ENCODE measurements at regions not wholly inside any gene's neighbourhood (a gene's known extent, or its start where the extent isn't known, plus 50 kb on each side); places are given as distances from the start of the nearest gene placed in this dataset.

DNA sequence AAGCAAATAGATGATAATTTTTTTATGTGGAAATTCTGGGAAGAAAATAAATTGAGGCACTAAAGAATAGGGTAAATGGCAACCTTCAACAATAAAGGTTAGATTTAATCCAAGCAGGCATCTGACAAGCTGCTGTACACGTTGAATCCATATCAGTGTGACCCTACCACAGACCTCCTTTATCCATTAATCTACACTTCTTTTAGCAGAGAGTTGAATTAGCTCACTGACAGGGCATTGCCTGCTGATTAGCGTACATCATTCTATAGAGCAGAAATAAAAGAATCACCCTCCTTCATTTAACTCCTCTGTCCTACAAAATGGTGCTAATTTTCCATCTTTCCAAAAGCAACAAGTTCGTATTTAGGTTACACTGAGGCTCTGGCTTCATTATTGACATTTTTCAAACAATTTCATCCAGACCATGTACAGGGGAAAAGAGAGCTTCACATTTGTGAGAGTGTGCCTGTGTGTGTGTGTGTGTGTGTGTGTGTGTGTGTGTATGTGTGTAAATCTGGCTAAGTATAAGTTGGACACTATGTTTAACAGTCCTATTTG lies 356.0 kb downstream of the TFEC start:
- CTCF ChIA-PET, result no interaction called here
- no peak overlapping the region for H3K4me3 Mint-ChIP-seq
- no peaks in the 10 kb centered on the region for H3K27me3 Mint-ChIP-seq
- H3K4me1 Mint-ChIP-seq, result no peaks in the 10 kb centered on the region
- no peak for DNase-seq
- no peaks in the 10 kb centered on the region for H3K36me3 Mint-ChIP-seq
- no peak overlapping the region for H3K27ac Mint-ChIP-seq
- no peaks in the 10 kb centered on the region for H3K9me3 Mint-ChIP-seq

DNA sequence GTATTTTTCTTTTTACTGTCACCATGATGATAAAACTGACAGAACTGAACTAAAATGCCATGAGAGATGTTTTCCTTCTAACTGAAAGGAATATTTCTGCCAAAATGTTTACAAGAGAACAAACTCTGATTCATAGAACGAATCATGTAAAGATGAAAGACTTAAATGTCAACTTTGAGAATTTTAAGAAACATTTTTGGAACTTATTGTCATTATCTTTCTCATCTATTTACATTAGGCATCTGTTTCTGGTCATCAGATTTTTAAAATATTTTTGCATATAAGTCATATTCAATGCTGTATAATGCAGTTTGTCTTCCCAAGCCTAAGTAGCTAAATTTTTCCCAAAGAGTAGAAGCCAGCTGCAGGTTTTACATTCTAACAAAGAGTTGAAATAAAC lies 358.5 kb downstream of the TFEC start:
- no peak for DNase-seq
- CTCF ChIA-PET, result no interaction called here

DNA sequence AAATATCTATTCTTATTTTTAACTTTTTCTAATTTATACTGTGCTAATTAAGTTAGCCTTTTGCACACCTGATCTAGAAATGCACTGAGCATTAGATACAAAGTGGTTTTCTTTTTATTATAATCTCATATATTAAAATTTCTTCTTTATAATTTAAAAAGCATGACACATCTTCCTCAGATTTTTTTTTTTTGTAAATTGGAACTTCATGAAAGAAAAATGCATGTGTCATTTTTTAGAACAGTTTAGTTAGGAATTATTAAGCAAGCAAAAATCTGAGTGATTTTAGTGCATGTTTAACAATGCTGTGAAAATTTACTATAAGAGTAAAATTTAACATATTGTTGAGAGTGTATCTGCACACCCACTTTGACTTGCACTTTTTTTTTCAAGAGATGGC lies 367.9 kb downstream of the TFEC start:
- no peak for DNase-seq
- Mint-ChIP-seq H3K27ac (no peak overlapping the region), H3K9me3 (no peaks in the 10 kb centered on the region), H3K36me3 (no peaks in the 10 kb centered on the region), H3K4me3 (no peak overlapping the region), H3K27me3 (no peaks in the 10 kb centered on the region), H3K4me1 (no peaks in the 10 kb centered on the region)
- CTCF ChIA-PET, result no interaction called here

More for the DNA sequence above, 358.5 kb downstream of the TFEC start:
- H3K27ac Mint-ChIP-seq, result no peak overlapping the region
- H3K4me1 Mint-ChIP-seq, result no peaks in the 10 kb centered on the region
- no peaks in the 10 kb centered on the region for H3K36me3 Mint-ChIP-seq
- no peak overlapping the region for H3K4me3 Mint-ChIP-seq
- no peaks in the 10 kb centered on the region for H3K27me3 Mint-ChIP-seq
- no peaks in the 10 kb centered on the region for H3K9me3 Mint-ChIP-seq

DNA sequence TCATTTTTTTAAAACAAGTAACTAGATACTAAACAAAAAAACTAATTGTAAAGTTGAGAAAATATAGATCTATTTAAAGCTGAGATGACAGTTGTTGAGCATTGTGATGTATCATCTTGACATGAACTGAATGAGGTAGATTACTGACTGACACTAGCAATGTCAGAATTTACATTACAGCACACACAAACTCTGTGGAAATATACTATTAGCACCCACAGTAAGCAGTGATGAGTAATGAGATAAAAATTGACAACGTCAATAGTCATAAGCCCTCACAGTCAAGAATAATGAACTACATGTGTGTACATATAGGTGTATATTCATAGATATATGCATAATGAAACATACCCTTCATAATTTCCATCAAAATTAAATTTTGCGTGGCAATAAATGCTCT lies 368.4 kb downstream of the TFEC start:
- no peaks in the 10 kb centered on the region for H3K27me3 Mint-ChIP-seq
- H3K36me3 Mint-ChIP-seq, result no peaks in the 10 kb centered on the region
- CTCF ChIA-PET, result no interaction called here
- no peaks in the 10 kb centered on the region for H3K4me1 Mint-ChIP-seq
- no peak overlapping the region for H3K4me3 Mint-ChIP-seq
- no peak for DNase-seq
- no peaks in the 10 kb centered on the region for H3K9me3 Mint-ChIP-seq
- no peak overlapping the region for H3K27ac Mint-ChIP-seq

DNA sequence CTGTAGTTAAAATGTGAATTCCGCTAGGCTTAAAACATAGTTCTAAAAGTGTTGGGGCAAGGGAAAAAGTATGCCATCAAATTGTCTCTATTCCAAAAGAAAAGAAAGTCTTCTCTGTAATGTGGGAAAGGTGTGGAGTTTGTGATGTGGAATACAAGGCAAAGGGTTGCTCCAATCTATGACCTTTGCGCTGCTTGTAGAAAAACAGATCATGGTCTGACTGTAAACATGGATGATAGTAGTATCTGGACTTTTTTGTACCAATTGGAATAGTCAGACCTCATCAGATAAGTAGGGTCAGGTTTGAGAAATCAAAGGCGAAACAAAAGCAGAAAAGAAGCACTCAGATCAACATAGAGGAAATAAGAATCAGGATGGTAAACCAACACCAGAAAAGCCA lies 372.3 kb downstream of the TFEC start:
- H3K9me3 Mint-ChIP-seq, result no peaks in the 10 kb centered on the region
- CTCF ChIA-PET, result no interaction called here
- H3K27me3 Mint-ChIP-seq, result no peaks in the 10 kb centered on the region
- DNase-seq, result no peak
- H3K4me3 Mint-ChIP-seq, result no peak overlapping the region
- H3K27ac Mint-ChIP-seq, result no peak overlapping the region
- no peaks in the 10 kb centered on the region for H3K4me1 Mint-ChIP-seq
- no peaks in the 10 kb centered on the region for H3K36me3 Mint-ChIP-seq

DNA sequence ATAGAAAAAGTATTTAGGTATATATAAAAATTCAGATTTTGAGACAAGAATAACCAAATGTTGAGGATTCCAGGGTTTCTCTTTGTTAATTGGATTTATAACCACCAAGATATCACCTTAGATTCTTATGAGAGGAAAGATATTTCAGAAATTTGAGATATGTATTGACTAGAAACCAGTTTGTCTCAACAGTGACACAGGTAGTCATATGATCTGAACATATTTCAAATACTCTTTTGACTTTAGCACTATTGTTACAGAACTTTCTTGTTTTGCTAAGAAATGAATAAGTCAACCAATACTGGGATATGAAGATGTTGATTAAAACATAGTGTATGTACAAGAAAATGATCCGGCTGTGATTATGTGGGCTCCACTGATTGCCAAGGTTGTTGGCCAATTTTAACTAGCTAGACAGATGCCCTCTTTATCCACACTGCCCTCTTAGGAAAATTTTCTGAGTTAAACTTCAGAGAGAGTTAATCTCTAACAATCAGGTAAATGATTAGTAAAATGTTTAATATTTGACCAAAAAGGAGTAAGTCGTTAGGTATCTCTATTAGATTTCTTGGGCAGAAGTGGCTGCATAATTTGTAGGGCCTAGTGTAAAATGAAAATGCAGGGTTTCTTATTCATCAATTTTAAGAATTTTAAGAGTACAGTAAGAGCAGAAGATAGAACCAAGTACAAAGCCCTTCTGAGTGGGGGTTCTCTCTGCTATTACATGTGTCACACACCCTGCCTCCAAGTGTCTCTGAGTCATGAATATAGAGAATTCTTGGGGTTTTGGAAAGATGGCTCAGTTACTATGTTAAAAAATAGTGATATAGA lies 376.0 kb downstream of the TFEC start:
- H3K36me3 Mint-ChIP-seq, result no peaks in the 10 kb centered on the region
- no peak for DNase-seq
- no peak overlapping the region for H3K4me3 Mint-ChIP-seq
- H3K4me1 Mint-ChIP-seq, result no peaks in the 10 kb centered on the region
- H3K9me3 Mint-ChIP-seq, result no peaks in the 10 kb centered on the region
- CTCF ChIA-PET, result no interaction called here
- no peak overlapping the region for H3K27ac Mint-ChIP-seq
- H3K27me3 Mint-ChIP-seq, result no peaks in the 10 kb centered on the region

DNA sequence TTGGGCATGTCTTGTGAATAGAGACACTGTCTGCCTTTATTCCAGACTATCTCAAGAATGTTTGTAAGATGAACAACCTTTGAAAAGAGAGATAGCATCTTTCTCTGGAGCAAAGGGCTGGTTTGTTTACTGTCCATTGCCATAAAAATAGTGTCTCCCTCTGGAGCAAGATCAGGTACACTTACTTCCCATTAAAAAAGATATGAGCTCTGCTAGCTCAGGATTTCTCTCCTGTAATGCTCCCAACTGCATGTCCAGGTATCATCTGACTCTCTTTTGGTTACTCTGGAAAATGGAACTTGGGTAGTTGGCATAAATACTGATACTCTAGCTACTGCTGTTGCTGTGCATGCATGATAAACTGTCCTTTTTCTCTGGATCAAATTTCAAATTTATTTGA lies 381.1 kb downstream of the TFEC start:
- CTCF ChIA-PET, result no interaction called here
- Mint-ChIP-seq H3K4me1 (no peaks in the 10 kb centered on the region), H3K27ac (no peak overlapping the region), H3K27me3 (no peaks in the 10 kb centered on the region), H3K4me3 (no peak overlapping the region), H3K36me3 (no peaks in the 10 kb centered on the region), H3K9me3 (no peaks in the 10 kb centered on the region)
- no peak for DNase-seq

DNA sequence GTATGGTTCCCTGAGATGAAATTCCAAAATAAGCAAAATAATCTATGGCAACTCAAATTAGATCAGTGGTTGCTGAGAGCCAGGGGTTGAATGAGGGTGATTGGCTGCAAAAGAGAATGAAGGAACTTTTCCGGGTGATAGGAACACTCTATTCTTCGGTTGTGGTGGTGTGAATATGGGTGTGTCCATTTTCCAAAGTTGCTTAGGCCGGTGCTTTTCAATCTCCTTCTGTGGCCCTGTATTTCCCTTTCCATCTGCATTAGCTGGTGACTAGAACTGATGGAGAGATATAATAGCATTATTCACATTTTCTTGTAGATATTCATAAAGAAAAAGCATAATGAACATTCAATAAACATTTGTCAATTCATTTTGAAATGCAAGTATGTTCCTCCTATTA lies 382.9 kb downstream of the TFEC start:
- Mint-ChIP-seq H3K4me3 (no peak overlapping the region), H3K9me3 (no peaks in the 10 kb centered on the region), H3K36me3 (no peaks in the 10 kb centered on the region), H3K27ac (no peak overlapping the region), H3K27me3 (no peaks in the 10 kb centered on the region), H3K4me1 (no peaks in the 10 kb centered on the region)
- CTCF ChIA-PET, result no interaction called here
- DNase-seq, result no peak

DNA sequence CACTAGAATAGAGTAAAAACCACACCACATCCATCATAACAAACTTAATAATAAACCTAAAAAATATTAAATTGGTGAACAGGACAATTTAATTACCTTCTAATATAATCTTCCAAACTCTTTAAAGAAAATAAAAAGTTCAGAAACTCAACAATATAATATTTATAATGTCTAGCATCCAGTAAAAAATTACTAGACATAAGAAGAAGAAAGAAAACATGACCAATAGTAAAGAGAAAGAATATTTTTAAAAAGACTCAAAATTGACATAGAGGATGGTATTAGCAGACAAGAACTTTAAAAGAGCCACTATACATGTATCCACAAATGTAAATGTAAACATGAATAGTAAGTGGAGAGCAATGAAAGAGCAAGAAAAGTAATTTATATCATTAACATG lies 388.4 kb downstream of the TFEC start:
- Mint-ChIP-seq H3K4me1 (no peaks in the 10 kb centered on the region), H3K36me3 (no peaks in the 10 kb centered on the region), H3K27ac (no peak overlapping the region), H3K27me3 (no peaks in the 10 kb centered on the region), H3K9me3 (no peaks in the 10 kb centered on the region), H3K4me3 (no peak overlapping the region)
- no peak for DNase-seq
- CTCF ChIA-PET, result no interaction called here

DNA sequence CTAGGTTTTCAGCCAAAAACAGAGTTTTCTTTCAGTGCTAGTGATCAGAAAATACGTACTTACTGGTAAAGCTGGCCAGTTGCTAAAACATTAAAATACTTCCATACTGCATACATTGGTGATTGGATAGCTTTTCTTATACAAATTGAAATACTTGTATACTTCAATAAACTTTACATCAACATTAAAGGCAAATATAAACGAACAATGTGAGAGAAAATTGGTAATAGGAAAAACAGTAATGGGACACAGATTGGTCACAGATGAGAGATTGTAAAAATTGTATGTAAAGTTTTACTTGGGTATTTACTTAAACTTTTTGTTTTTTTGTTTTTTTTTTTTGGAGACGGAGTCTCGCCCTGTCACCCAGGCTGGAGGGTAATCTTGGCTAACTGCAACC lies 391.7 kb downstream of the TFEC start:
- H3K36me3 Mint-ChIP-seq, result no peaks in the 10 kb centered on the region
- H3K4me1 Mint-ChIP-seq, result no peaks in the 10 kb centered on the region
- H3K4me3 Mint-ChIP-seq, result no peak overlapping the region
- no peak for DNase-seq
- H3K27me3 Mint-ChIP-seq, result no peaks in the 10 kb centered on the region
- CTCF ChIA-PET, result no interaction called here
- H3K27ac Mint-ChIP-seq, result no peak overlapping the region
- H3K9me3 Mint-ChIP-seq, result no peaks in the 10 kb centered on the region

DNA sequence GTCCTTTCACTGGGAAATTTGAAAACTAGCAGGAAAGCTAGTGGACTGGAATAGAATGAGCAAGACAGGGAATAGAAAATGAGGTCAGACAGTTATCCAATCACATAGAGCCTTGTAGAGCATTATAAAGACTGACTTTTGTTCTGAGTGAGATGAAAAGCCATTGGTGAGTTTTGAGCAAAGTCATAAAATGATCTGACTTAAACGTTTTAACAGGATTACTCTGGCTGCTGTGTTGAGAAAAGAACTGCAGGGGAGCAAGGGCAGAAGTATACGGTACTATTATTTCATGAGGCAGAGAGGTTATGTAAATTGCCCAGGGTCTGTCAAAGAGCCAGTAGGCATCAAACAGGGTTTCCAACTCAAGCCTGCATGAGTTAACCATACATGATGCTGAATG lies 393.4 kb downstream of the TFEC start:
- Mint-ChIP-seq H3K36me3 (no peaks in the 10 kb centered on the region), H3K4me1 (no peaks in the 10 kb centered on the region), H3K9me3 (no peaks in the 10 kb centered on the region), H3K27ac (no peak overlapping the region), H3K4me3 (no peak overlapping the region), H3K27me3 (no peaks in the 10 kb centered on the region)
- DNase-seq, result no peak
- CTCF ChIA-PET, result no interaction called here

DNA sequence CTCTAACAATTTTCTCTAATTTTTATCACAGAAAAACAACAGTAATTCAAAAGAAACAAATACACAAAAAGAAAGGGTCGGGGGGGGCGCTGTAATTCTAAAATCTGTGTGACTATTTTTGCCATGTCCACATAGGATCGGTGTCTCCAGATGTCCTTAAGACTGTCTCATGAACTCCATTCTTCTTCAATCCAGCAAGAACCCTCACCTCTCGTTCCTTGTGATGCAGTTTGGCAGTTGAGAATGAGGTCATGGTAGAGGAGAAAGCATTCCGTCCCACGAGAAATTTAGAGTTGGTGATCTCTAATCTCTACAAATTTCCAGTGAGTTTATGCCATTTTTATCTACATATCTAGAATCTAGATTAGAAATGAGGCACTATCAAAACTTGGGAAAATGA lies 394.7 kb downstream of the TFEC start:
- H3K27ac Mint-ChIP-seq, result no peak overlapping the region
- no peaks in the 10 kb centered on the region for H3K4me1 Mint-ChIP-seq
- H3K27me3 Mint-ChIP-seq, result no peaks in the 10 kb centered on the region
- no peaks in the 10 kb centered on the region for H3K36me3 Mint-ChIP-seq
- CTCF ChIA-PET, result no interaction called here
- H3K4me3 Mint-ChIP-seq, result no peak overlapping the region
- DNase-seq, result no peak
- H3K9me3 Mint-ChIP-seq, result no peaks in the 10 kb centered on the region

DNA sequence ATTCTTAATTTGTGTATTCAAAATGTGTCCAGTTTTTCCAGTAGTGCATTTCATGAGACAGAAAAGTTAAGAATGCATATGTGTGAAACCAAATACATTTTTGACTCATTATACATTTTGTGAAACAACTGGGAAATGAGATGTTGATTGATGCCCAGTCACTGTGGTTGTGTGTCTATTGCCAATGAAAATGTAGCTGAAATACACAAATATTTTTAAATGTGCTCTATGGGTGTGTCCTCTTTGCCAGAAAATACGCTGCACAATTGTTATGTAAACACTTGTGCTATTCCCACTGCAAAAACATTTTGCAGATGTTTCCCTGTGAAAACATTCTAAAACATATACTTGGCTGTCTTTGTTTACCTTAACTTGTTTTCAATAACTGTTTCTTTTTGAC lies 395.2 kb downstream of the TFEC start:
- H3K4me1 Mint-ChIP-seq, result no peaks in the 10 kb centered on the region
- no peaks in the 10 kb centered on the region for H3K9me3 Mint-ChIP-seq
- CTCF ChIA-PET, result no interaction called here
- H3K27ac Mint-ChIP-seq, result no peak overlapping the region
- no peaks in the 10 kb centered on the region for H3K27me3 Mint-ChIP-seq
- H3K36me3 Mint-ChIP-seq, result no peaks in the 10 kb centered on the region
- no peak overlapping the region for H3K4me3 Mint-ChIP-seq
- DNase-seq, result no peak

DNA sequence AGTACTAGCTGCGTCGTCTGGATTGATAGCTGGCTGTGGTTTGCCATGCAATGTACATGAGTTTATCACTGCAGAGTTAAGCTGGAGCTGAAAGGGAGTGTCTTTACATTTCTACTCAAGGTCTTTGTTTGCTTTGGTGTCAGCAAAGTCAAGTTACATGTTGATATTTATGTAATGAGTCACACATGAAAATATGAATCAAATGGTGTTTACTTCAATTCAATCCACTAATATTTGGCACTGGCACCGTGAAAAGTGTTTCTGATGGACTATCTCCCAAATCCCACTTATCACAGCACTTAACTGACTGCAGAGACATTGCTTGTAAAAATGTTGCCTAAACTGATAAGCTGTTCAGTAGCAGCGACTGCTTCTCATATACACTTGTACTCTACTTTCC lies 395.9 kb downstream of the TFEC start:
- no peaks in the 10 kb centered on the region for H3K27me3 Mint-ChIP-seq
- CTCF ChIA-PET, result no interaction called here
- no peaks in the 10 kb centered on the region for H3K36me3 Mint-ChIP-seq
- no peak for DNase-seq
- H3K4me3 Mint-ChIP-seq, result no peak overlapping the region
- no peaks in the 10 kb centered on the region for H3K4me1 Mint-ChIP-seq
- no peaks in the 10 kb centered on the region for H3K9me3 Mint-ChIP-seq
- no peak overlapping the region for H3K27ac Mint-ChIP-seq

DNA sequence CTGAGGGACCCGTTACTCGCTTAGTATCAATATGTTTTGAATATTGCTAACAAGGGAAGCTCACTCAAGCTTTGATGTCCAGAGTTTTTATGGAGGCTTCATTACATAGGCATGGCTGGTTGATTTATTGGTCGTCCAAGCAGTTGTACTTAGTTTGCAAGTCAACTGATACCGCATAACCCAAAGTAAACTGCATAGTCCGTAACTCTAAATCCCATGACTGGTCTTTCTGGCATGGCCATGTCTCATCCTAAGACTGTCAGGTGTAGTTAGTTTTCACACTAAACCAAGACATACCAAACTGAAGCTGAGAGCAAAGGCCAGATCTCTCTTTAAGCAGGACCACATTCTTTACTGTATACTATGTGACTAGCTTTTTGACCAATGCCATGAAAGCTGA lies 397.9 kb downstream of the TFEC start:
- Mint-ChIP-seq H3K4me1 (no peaks in the 10 kb centered on the region), H3K27ac (no peak overlapping the region), H3K27me3 (no peaks in the 10 kb centered on the region), H3K4me3 (no peak overlapping the region), H3K36me3 (no peaks in the 10 kb centered on the region), H3K9me3 (no peaks in the 10 kb centered on the region)
- CTCF ChIA-PET, result no interaction called here
- no peak for DNase-seq

DNA sequence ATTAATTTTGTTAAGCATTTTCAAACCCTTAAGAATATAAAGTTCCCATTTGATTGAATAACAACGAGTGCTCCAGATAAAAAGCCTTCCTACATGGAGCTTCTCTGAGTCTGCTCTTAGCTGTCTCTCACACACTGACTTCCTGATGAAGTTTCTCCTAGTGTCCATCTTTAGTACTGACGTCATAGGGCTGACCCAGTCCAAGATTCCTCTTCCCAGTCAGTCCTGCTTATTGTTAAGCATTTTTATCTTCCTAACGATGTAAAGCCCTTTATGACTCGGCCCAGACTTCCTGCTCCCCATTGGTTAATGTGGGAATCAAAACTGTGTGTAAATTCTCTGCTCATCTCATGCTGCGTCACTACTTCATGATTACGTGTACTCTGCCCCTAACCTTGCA lies 398.8 kb downstream of the TFEC start:
- Mint-ChIP-seq H3K27ac (no peak overlapping the region), H3K36me3 (no peaks in the 10 kb centered on the region), H3K9me3 (no peaks in the 10 kb centered on the region), H3K27me3 (no peaks in the 10 kb centered on the region), H3K4me3 (no peak overlapping the region), H3K4me1 (no peaks in the 10 kb centered on the region)
- DNase-seq, result no peak
- CTCF ChIA-PET, result no interaction called here

Data from activated naive CD4-positive, alpha-beta T cell treated with anti-CD3 and anti-CD28 coated beads, Interleukin-2, amount 10 ng/mL, durations not matched to agents 7 days and 5 days (primary cell).